Rectal smooth muscle tissue (tissue), 1 donor: ENCODE measurements at regions not wholly inside any gene's neighbourhood (a gene's known extent, or its start where the extent isn't known, plus 50 kb on each side); places are given as distances from the start of the nearest gene placed in this dataset.

Source experiments
- H3K27ac ChIP-seq: one replicate; pipeline ENCODE4 v1.7.0; 2013; ENCODE audit warnings: low read depth, low read length, inconsistent platforms
- H3K27me3 ChIP-seq: one replicate; pipeline ENCODE4 v1.7.0; 2013; ENCODE audit warnings: low read length; ENCODE audit not compliant: control insufficient read depth, insufficient read depth
- H3K36me3 ChIP-seq: one replicate; pipeline ENCODE4 v1.7.0; 2013; ENCODE audit warnings: low read length; ENCODE audit not compliant: control insufficient read depth, insufficient read depth
- H3K4me1 ChIP-seq: one replicate; pipeline ENCODE4 v1.7.0; 2013; ENCODE audit warnings: low read length; ENCODE audit not compliant: control insufficient read depth, insufficient read depth
- H3K4me3 ChIP-seq: one replicate; pipeline ENCODE4 v1.7.0; 2013; ENCODE audit warnings: low read length
- H3K9ac ChIP-seq: one replicate; pipeline ENCODE4 v1.7.0; 2013; ENCODE audit warnings: low read length

DNA sequence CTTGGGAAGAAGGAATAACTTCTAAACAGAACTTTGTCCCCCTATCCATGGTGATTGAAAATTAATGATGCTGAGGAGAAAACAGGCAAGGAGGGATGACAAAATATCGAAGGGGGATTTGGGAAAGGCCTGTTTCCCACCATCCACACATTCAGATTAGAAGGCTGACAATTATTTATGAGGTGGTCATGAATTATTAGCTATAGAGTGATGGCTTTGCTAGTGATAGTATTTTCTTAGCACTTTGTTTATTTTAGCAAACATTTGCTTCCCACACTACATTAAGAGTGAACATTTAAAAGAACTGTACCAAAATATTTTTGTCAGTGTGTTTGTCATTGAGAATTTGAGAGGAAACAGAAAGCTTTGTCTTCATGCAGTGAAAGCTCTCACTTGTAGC, 172.6 kb upstream of the PDZRN3 start:
- Histone ChIP-seq H3K4me3 (no peak overlapping the region), H3K27me3 (no peaks in the 10 kb centered on the region), H3K27ac (no peak overlapping the region), H3K4me1 (peaks cover 2% of the 10 kb centered on the region), H3K9ac (no peak overlapping the region), H3K36me3 (no peaks in the 10 kb centered on the region)

DNA sequence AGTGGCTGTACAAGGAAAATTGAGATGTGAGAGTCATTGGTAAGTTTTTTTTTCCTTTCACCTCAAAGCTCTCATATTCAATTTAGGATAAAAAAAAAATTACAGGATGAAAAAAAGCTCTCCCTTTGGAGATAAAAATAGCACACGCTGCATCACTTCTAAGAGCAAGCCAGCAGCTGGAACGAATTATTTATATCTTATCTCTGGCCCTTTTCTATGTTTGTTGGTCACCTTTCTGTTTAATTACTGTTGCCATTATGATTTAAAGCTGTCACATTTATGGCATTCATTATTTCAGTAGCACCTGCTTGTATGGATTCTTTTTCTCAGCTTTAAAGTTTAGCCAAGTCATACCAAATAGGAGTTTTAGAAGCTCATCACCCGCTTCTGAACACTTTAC, 171.6 kb upstream of the PDZRN3 start:
- H3K27ac ChIP-seq: no peak overlapping the region

DNA sequence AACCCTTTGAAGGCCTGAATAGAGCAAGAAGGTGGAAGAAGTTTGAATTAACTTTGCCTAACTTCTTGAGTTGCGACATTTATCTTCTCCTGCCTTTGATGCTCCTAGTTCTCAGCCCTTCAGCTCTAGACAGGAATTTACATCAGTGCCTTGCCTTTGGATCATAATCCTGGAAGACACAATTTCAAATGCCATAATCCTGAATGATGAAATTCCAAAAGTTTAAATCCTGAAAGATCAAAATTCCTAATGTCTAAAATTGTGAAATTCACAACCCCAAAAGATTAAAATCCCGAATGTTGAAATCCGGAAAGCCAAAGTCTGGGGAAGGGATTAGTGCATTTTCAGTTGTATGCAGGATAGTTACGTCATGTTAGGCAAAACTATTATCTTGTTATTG, 166.6 kb upstream of the PDZRN3 start:
- no peak overlapping the region for H3K9ac ChIP-seq
- H3K36me3 ChIP-seq: no peaks in the 10 kb centered on the region
- H3K4me1 ChIP-seq: peaks cover 5% of the 10 kb centered on the region
- no peak overlapping the region for H3K4me3 ChIP-seq
- no peaks in the 10 kb centered on the region for H3K27me3 ChIP-seq
- no peak overlapping the region for H3K27ac ChIP-seq

More for the DNA sequence above, 171.6 kb upstream of the PDZRN3 start:
- Histone ChIP-seq H3K4me3 (no peak overlapping the region), H3K9ac (no peak overlapping the region), H3K36me3 (no peaks in the 10 kb centered on the region), H3K27me3 (no peaks in the 10 kb centered on the region), H3K4me1 (peaks cover 2% of the 10 kb centered on the region)

DNA sequence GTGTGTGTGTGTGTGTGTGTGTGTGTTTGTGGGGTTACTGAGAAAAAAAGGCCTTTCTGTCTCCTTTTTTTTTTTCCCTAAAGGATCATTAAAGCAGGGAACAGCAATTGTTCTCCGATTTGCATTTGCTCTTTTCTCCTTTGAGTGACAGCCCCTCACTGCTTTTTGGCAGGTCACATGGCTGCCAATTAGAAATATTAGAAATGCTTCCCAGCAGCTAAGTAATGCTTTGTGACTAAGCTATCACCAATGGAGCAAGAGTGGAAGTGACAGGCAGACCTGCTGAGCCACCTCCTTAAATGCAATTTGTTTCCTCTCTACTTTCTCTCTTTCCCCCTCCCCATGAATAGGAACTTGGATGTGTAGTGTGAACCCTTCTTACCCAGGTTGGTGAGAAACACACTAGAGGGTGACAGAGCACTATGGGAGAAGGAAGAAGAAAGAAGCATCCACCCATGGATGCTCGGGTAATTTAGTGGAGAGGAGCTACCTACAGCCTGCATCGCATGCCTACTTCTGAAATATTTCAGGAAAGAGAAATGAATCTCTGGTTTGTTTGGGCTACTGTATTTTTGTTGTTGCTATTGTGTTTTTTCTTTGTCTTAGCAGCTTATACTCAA, 165.2 kb upstream of the PDZRN3 start:
- Histone ChIP-seq H3K36me3 (no peaks in the 10 kb centered on the region), H3K27me3 (no peaks in the 10 kb centered on the region), H3K4me3 (no peak overlapping the region), H3K9ac (no peak overlapping the region), H3K4me1 (peaks cover 3% of the 10 kb centered on the region), H3K27ac (no peak overlapping the region)

DNA sequence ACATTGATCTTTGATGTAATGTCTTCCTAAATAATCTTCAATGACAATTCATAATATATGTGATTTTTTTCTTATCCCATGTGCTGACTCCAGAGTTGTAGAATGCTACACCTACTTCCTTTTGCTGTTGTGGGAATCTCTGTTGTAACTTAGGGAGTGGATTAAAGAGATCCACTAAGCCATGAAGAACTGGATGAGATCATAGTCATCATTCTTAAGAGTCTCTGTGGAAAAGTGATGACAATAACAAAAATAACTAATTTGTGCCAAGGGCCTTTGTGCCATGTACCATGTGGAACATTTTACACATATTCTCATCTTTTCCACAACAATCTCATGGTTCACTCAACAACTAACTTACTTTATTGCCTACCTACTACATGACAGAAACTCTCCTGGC, 162.9 kb upstream of the PDZRN3 start:
- no peaks in the 10 kb centered on the region for H3K36me3 ChIP-seq
- no peak overlapping the region for H3K9ac ChIP-seq
- H3K4me3 ChIP-seq: no peak overlapping the region
- no peak overlapping the region for H3K27ac ChIP-seq
- H3K27me3 ChIP-seq: no peaks in the 10 kb centered on the region
- H3K4me1 ChIP-seq: peaks cover 6% of the 10 kb centered on the region

DNA sequence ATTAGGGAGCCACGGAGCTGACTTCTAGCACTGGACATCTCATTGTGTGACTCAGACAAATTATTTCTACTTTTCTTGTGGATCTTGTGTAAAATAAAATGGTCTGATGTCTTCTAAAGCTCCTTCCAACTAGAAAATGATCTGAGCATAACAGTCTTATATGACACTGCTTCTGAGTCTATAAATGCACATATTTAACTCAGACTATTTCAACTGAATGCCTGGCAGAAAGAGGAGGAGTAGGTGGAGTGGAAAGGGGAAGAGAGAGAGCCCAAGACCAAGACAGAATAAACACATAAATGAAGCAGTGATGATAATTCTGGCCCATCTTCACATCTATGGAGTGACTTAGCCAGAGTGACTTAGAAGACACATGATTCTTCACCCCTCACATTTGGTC, 162.3 kb upstream of the PDZRN3 start:
- Histone ChIP-seq H3K27ac (no peak overlapping the region), H3K4me1 (peaks cover 6% of the 10 kb centered on the region), H3K27me3 (no peaks in the 10 kb centered on the region), H3K9ac (no peak overlapping the region), H3K36me3 (no peaks in the 10 kb centered on the region), H3K4me3 (no peak overlapping the region)

DNA sequence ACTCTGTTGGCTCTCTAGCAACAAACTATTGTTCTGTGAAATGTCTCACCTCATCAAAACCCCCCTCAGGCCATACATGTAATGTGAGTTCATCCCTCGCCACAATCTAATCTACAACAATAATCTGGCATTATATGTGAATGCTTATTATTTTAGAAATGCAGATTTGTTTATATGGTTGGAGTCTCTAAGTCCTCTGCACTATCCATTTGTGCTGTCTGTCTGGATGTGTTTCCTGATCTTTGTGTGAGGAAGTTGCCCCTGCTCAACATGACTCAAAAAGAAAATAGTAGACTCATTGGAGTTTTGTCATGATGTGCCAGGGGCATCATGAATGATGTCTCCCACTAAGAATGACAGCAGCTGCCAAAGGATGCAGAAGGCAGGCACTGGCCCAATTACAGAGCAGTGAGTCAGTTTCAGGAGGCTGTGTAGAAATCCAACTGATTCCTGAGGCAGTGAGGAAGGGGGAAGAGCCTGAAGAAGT, 161.6 kb upstream of the PDZRN3 start:
- no peaks in the 10 kb centered on the region for H3K27me3 ChIP-seq
- H3K4me3 ChIP-seq: no peak overlapping the region
- peaks cover 6% of the 10 kb centered on the region for H3K4me1 ChIP-seq
- H3K9ac ChIP-seq: no peak overlapping the region
- H3K36me3 ChIP-seq: no peaks in the 10 kb centered on the region
- no peak overlapping the region for H3K27ac ChIP-seq

DNA sequence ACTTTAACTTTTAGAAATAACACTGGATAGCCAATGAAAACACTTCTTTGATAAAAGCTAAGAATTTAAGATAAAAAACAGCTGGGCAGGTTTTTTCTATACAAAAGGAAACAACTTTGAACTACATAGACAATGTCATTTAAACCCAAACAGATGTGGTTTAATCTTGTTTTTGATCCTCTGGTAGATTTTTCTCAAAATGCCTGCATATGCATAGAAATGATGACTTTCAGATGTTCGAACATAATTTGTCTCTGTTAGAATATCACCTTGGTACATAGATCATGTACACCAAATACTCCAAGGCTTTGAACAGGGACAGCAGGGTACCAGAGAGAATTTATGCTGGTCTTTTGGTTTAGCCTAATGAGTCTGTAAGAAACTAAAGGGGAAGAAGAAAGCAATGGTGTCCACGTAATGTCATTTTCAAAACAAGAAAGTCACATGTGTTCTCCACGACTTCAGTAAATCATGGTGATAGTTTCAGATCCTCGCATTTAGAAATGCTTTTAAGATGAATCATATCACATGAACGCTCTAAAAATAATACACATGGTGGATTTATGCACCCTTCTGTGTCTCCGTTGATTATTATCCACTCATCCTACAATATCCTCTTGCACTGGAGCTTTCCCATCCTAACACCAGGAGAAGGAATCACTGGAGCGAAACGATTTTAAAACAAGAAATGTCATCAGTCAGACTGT, 160.1 kb upstream of the PDZRN3 start:
- no peaks in the 10 kb centered on the region for H3K36me3 ChIP-seq
- peaks cover 6% of the 10 kb centered on the region for H3K4me1 ChIP-seq
- no peak overlapping the region for H3K9ac ChIP-seq
- peak overlapping the region; percentile 21 for H3K27ac ChIP-seq
- no peaks in the 10 kb centered on the region for H3K27me3 ChIP-seq
- H3K4me3 ChIP-seq: no peak overlapping the region

DNA sequence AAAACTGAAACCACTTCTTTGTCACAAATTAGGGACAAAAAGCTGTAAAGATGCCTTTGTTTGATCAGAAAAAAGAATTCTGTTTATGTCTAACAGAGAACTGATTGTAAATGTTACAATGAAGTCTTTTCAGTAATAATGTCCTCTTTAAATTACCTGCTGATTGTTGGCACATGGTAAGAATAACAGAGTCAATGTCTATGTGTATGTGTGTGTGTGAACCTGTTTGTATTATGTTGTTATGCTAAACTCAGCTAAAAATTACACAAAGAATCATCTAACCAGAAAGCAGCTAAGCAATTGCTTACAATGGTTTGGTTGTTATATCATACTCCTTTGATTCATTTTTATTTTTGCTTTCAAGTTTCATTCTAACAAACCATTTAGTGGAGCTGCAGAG, 159.1 kb upstream of the PDZRN3 start:
- H3K4me3 ChIP-seq: no peak overlapping the region
- no peaks in the 10 kb centered on the region for H3K27me3 ChIP-seq
- H3K9ac ChIP-seq: no peak overlapping the region
- no peak overlapping the region for H3K27ac ChIP-seq
- H3K4me1 ChIP-seq: peaks cover 6% of the 10 kb centered on the region
- no peaks in the 10 kb centered on the region for H3K36me3 ChIP-seq

DNA sequence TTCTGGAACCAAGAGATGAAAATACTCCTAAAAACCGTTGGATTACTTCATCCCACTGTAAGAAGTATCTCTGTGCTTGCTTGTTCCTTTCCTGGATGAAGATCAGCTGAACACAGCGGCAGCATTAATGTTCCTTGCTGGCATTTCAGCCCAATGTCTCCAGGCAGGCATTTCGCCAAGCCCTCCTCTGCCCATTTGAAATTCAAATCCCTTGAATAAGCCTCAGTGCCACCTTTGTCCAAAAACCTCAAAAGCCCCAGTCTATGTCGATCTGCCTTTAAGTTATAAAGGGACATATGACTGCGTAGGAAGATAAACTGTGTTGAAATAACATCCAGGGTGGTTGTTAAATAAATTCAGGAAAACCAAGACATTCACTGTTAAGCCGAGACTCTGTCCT, 156.8 kb upstream of the PDZRN3 start:
- peaks cover 3% of the 10 kb centered on the region for H3K4me1 ChIP-seq
- H3K36me3 ChIP-seq: no peaks in the 10 kb centered on the region
- no peak overlapping the region for H3K27ac ChIP-seq
- no peak overlapping the region for H3K9ac ChIP-seq
- no peak overlapping the region for H3K4me3 ChIP-seq
- no peaks in the 10 kb centered on the region for H3K27me3 ChIP-seq

DNA sequence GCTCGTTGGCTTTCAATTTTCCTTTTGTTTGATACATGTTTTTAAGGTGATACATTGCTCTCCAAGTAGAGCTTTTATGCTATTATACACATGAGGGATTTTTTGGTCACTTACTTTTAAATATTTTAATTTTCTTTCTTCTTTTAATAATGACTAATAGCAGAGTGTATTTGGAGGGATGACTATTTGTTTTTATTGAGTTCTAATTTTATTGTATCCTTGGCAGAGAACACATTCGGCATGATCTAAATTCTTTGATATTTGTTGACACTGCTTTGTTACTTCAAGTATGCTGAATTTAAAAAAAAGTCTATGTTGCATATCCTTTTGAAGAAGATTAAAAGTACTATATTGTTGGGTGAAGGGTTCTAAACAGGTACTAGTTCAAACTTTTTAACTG, 149.9 kb upstream of the PDZRN3 start:
- no peak overlapping the region for H3K27ac ChIP-seq
- no peak overlapping the region for H3K4me3 ChIP-seq
- H3K9ac ChIP-seq: no peak overlapping the region
- H3K27me3 ChIP-seq: no peaks in the 10 kb centered on the region
- no peaks in the 10 kb centered on the region for H3K4me1 ChIP-seq
- no peaks in the 10 kb centered on the region for H3K36me3 ChIP-seq

DNA sequence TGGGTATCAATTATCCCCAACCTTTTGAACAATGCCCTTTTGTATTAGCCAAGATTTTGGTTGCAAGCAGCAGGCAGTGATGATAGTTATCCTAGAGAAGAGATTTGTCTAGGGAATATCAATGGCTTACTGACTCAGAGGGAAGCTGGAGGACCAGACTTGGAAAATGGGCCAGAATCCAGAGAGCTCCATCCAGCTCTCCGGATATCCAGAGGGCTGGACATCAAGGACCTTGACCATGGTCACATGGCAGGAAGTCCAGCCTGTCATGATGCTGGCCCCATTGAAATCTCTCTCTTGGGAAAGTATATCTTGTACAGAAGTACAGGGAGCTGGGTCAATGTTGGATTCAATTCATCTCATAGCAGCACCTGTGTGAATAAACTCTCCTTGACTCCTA, 148.5 kb upstream of the PDZRN3 start:
- H3K27me3 ChIP-seq: no peaks in the 10 kb centered on the region

More for the DNA sequence above, 148.5 kb upstream of the PDZRN3 start:
- H3K27ac ChIP-seq: no peak overlapping the region
- no peak overlapping the region for H3K4me3 ChIP-seq
- no peak overlapping the region for H3K9ac ChIP-seq
- no peaks in the 10 kb centered on the region for H3K36me3 ChIP-seq
- H3K4me1 ChIP-seq: no peaks in the 10 kb centered on the region
